ENCODE measurements at regions not wholly inside any gene's neighbourhood (a gene's known extent, or its start where the extent isn't known, plus 50 kb on each side); places are given as distances from the start of the nearest gene placed in this dataset.
A peak's percentile ranks its signal among the peaks of the same experiment; 100 is the strongest.

DNA sequence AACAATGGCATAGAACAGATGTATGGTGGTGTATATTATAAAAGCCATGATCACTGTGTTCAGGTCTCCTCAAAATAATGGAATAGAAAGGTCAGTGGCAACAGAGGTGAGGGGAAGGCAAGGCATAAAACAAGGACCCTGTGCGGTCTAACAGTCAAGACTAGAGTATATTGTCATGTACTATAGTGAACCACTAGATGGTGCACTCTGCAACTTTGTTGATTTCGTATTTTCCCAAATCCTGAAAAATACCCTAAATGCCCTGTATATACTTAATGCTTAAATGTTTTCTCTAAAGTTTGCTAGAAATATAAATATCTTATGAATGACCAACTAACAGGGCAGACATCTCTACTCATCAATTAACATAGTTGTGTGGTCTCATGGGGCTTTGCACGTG, 453.0 kb downstream of the PCDH11X start:
- no peak overlapping the region for H3K27ac ChIP-seq (ENCODE audit: extremely low read length, insufficient read depth, low read length)
- ATAC-seq (peak; percentile 59; the same call in 2 of the 3 replicates), DNase-seq (ENCODE audit: low spot score) (peak; percentile 0), FAIRE-seq (peak; percentile 47)
- H3K4me2 ChIP-seq (ENCODE audit: low read depth, low read length) = no peak overlapping the region
- no peaks in the 10 kb centered on the region for H3K27me3 ChIP-seq (ENCODE audit: control insufficient read depth in 1 of 2, insufficient read depth in 2 of 2, low read length in 2 of 2)
- H3K9me3 ChIP-seq (ENCODE audit: low read length) = no peaks in the 10 kb centered on the region
- intact Hi-C loops (cut with micrococcal nuclease; ENCODE audit: unreplicated experiment) (no loop called here), in situ Hi-C loops (cut with HindIII; ENCODE audit: extremely low pct_ligation_motif_present, low pct_unique_long_range_greater_than_20kb) (no loop called here)
- no peaks in the 10 kb centered on the region for H4K20me1 ChIP-seq (ENCODE audit: insufficient read depth, low read length)
- ChIA-PET POLR2A (no interaction called here), CTCF (ENCODE audit: low intra/inter-chr PET ratio, low total read pairs) (interaction anchor here (1.4 kb wide), 1 partner anchor 1305 kb away, joined by 4 read pairs; no protein-coding TSS in a partner anchor)
- TF ChIP-seq ZNF572 (CRISPR knock-in tag; IDR thresholded peaks at IDR 0.05) (no peak), XBP1 (CRISPR knock-in tag; IDR thresholded peaks at IDR 0.05) (no peak), FOSL1 (CRISPR knock-in tag; IDR thresholded peaks at IDR 0.05; ENCODE audit: borderline replicate concordance) (no peak), ZNF234 (CRISPR knock-in tag; conservative IDR thresholded peaks at IDR 0.05) (no peak), PCBP1 (IDR thresholded peaks at IDR 0.05; ENCODE audit: borderline replicate concordance, low read depth, low read length) (no peak), STAG1 (CRISPR knock-in tag; IDR thresholded peaks at IDR 0.05) (peak; percentile 28; the same call in 1 of the 2 replicates), ZNF282 (IDR thresholded peaks at IDR 0.05; ENCODE audit: partially characterized antibody) (no peak)
- TF ChIP-seq, protein P1, sequence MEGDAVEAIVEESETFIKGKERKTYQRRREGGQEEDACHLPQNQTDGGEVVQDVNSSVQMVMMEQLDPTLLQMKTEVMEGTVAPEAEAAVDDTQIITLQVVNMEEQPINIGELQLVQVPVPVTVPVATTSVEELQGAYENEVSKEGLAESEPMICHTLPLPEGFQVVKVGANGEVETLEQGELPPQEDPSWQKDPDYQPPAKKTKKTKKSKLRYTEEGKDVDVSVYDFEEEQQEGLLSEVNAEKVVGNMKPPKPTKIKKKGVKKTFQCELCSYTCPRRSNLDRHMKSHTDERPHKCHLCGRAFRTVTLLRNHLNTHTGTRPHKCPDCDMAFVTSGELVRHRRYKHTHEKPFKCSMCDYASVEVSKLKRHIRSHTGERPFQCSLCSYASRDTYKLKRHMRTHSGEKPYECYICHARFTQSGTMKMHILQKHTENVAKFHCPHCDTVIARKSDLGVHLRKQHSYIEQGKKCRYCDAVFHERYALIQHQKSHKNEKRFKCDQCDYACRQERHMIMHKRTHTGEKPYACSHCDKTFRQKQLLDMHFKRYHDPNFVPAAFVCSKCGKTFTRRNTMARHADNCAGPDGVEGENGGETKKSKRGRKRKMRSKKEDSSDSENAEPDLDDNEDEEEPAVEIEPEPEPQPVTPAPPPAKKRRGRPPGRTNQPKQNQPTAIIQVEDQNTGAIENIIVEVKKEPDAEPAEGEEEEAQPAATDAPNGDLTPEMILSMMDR (CRISPR knock-in tag; IDR thresholded peaks at IDR 0.05) = peak; percentile 34
- no peak overlapping the region for H3K9ac ChIP-seq (ENCODE audit: insufficient read depth, low read depth, low read length)
- H3K79me2 ChIP-seq (ENCODE audit: insufficient read depth, low read length) = no peaks in the 10 kb centered on the region
- WGBS (ENCODE audit: low lambda C conversion rate) = 33% methylated on average over 3 of the region's 3 CpGs
- H3K36me3 ChIP-seq (replicated peaks in 1 of 2; ENCODE audit: control insufficient read depth in 1 of 2, insufficient read depth in 2 of 2, low read length in 2 of 2) = no peaks in the 10 kb centered on the region
- H3K4me3 ChIP-seq (replicated peaks in 1 of 3; ENCODE audit: insufficient read depth in 1 of 3, low read depth in 2 of 3, low read length in 3 of 3) = no peak overlapping the region
- BruUV-seq (replicated peaks) = no TSS peak
- no peak overlapping the region for H2AFZ ChIP-seq (ENCODE audit: low read length)
- H3K4me1 ChIP-seq (ENCODE audit: insufficient read depth, low read length) = no peaks in the 10 kb centered on the region

DNA sequence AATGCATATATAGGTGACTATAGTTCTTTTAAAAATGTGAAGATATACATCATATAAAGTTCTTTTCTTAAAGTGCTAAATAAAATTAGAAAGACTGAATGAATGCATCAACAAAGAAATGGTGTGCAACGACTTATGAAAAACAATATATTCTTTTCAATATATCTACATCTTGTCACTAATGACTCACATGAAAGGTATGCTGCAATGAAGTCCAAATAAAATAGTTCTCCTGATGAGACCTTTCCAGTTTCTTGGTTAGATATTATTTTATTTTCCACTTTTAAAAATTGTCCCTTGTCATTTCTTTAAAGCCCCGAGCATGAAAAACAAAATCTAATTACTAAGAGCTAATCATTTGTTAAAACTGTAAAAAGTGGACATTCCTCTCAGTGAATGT, 462.1 kb downstream of the PCDH11X start:
- POLR2A ChIA-PET = no interaction called here
- no TSS peak for BruUV-seq (replicated peaks)
- 0% methylated on average over 2 of the region's 2 CpGs for WGBS (ENCODE audit: low lambda C conversion rate)
- FAIRE-seq (no peak), ATAC-seq (no peak), DNase-seq (ENCODE audit: low spot score) (no peak)
- CTCF ChIA-PET (ENCODE audit: low intra/inter-chr PET ratio, low total read pairs) = no interaction called here
- Histone ChIP-seq H3K4me1 (ENCODE audit: insufficient read depth, low read length) (no peaks in the 10 kb centered on the region), H3K4me3 (replicated peaks in 1 of 3; ENCODE audit: insufficient read depth in 1 of 3, low read depth in 2 of 3, low read length in 3 of 3) (no peak overlapping the region), H3K9me3 (ENCODE audit: low read length) (no peaks in the 10 kb centered on the region), H3K36me3 (replicated peaks in 1 of 2; ENCODE audit: control insufficient read depth in 1 of 2, insufficient read depth in 2 of 2, low read length in 2 of 2) (no peaks in the 10 kb centered on the region), H3K4me2 (ENCODE audit: low read depth, low read length) (no peak overlapping the region), H3K27ac (ENCODE audit: extremely low read length, insufficient read depth, low read length) (no peak overlapping the region), H3K9ac (ENCODE audit: insufficient read depth, low read depth, low read length) (no peak overlapping the region), H2AFZ (ENCODE audit: low read length) (no peak overlapping the region), H3K79me2 (ENCODE audit: insufficient read depth, low read length) (no peaks in the 10 kb centered on the region), H4K20me1 (ENCODE audit: insufficient read depth, low read length) (no peaks in the 10 kb centered on the region), H3K27me3 (ENCODE audit: control insufficient read depth in 1 of 2, insufficient read depth in 2 of 2, low read length in 2 of 2) (no peaks in the 10 kb centered on the region)
- intact Hi-C loops (cut with micrococcal nuclease; ENCODE audit: unreplicated experiment) = no loop called here
- in situ Hi-C loops (cut with HindIII; ENCODE audit: extremely low pct_ligation_motif_present, low pct_unique_long_range_greater_than_20kb) = no loop called here
- TF ChIP-seq ZFP36 (IDR thresholded peaks at IDR 0.05; ENCODE audit: borderline replicate concordance, low read depth, low read length, partially characterized antibody) = no peak
- no peak for TF ChIP-seq CEBPG (CRISPR knock-in tag; IDR thresholded peaks at IDR 0.05)
- TF ChIP-seq CENPT (CRISPR knock-in tag; IDR thresholded peaks at IDR 0.05; ENCODE audit: low read depth) = no peak
- TF ChIP-seq, protein P2, sequence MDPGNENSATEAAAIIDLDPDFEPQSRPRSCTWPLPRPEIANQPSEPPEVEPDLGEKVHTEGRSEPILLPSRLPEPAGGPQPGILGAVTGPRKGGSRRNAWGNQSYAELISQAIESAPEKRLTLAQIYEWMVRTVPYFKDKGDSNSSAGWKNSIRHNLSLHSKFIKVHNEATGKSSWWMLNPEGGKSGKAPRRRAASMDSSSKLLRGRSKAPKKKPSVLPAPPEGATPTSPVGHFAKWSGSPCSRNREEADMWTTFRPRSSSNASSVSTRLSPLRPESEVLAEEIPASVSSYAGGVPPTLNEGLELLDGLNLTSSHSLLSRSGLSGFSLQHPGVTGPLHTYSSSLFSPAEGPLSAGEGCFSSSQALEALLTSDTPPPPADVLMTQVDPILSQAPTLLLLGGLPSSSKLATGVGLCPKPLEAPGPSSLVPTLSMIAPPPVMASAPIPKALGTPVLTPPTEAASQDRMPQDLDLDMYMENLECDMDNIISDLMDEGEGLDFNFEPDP (CRISPR knock-in tag; conservative IDR thresholded peaks at IDR 0.05) = no peak

Measured in HepG2 (cell line).